ENCODE measurements at regions not wholly inside any gene's neighbourhood (a gene's known extent, or its start where the extent isn't known, plus 50 kb on each side); places are given as distances from the start of the nearest gene placed in this dataset.

DNA sequence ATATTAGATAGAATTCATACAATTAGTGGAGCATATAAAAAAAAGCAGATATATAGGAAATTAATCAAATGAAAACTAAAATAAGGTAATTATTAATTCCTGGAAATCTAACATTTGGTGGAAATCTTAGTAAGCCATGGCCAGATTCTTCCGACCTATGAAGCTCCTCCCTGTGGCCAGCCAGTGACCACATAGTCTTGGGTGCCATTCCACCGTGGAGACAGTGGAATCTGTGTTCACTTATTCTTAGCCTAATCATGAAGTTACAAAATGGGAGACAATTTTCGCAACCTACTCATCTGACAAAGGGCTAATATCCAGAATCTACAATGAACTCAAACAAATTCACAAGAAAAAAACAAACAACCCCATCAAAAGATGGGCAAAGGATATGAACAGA, 241.9 kb upstream of the FLRT2 start:
- TF ChIP-seq, protein P1, sequence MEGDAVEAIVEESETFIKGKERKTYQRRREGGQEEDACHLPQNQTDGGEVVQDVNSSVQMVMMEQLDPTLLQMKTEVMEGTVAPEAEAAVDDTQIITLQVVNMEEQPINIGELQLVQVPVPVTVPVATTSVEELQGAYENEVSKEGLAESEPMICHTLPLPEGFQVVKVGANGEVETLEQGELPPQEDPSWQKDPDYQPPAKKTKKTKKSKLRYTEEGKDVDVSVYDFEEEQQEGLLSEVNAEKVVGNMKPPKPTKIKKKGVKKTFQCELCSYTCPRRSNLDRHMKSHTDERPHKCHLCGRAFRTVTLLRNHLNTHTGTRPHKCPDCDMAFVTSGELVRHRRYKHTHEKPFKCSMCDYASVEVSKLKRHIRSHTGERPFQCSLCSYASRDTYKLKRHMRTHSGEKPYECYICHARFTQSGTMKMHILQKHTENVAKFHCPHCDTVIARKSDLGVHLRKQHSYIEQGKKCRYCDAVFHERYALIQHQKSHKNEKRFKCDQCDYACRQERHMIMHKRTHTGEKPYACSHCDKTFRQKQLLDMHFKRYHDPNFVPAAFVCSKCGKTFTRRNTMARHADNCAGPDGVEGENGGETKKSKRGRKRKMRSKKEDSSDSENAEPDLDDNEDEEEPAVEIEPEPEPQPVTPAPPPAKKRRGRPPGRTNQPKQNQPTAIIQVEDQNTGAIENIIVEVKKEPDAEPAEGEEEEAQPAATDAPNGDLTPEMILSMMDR (IDR thresholded peaks at IDR 0.05), result no peak
- no peak for TF ChIP-seq POLR2A (IDR thresholded peaks at IDR 0.05)
- no peak for TF ChIP-seq POLR2AphosphoS5 (IDR thresholded peaks at IDR 0.05)

All from transverse colon (tissue), 4 donors.